Left colon (tissue), 2 donors: ENCODE measurements at regions not wholly inside any gene's neighbourhood (a gene's known extent, or its start where the extent isn't known, plus 50 kb on each side); places are given as distances from the start of the nearest gene placed in this dataset.

ENCODE experiments used
- ATAC-seq: fragments of 200-7000 bp; cut with Tn5 transposase; one replicate; pipeline ENCODE4 v1.9.1; 2020; ENCODE audit warnings: mild to moderate bottlenecking, moderate library complexity
- DNase-seq, 2 donors: peaks; one replicate each; pipeline ENCODE4 v3.0.0-alpha.2; 2020
- intact Hi-C, 2 donors: fragments of 100-400 bp; cut with DNase I in 1 of 2; cut with micrococcal nuclease in 1 of 2; formaldehyde crosslinking; loops; one replicate each; pipeline versions ENCODE4 v1.11.2 to v1.14.0; 2022; cut with DNase I, micrococcal nuclease
- donor health status: DM: no; HTN: no; CAD: no.
- donor health status: DM: yes; HTN: yes; CAD: no.

DNA sequence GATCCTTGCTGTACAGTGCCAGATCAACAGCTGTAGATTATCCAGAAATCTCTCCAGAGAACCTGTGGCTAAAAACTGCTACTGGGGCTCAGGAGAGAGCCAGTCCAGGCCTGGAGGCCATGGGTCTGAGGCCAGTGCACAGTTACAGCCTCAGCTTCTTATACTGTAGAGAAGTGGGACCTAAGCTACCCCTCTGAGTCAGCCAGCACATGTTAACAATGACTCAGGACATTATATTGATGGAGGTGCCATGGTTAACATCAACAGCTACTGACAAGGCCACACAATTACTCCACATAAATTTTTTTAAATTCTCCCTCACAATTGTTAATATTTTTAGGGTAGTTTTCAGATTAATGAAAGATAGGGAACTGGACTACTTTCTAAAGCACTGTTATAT lies 138.5 kb downstream of the RBM26 start:
- intact Hi-C loops = no loop called here
- ATAC-seq (no peak), DNase-seq (no peak)

DNA sequence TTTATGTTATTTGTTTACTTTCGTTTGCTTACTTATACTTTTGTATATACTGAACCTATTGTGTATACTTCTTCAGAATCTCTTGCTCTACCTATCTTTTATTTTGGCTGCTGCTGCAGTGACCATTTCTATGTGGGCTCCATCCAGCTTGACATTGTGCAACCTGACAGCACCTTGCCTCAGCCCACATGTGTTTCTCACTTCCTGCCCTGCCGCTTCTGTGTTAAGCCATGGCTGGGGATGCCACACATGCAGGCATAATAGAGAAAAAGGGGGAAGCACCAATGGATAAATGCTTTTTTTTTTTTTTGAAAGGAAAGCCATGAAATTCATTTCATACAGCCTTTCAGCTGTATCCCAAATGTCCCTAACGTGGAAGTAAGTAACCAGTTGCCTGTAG lies 147.6 kb downstream of the RBM26 start:
- no peak for ATAC-seq
- DNase-seq = no peak
- intact Hi-C loops = no loop called here

DNA sequence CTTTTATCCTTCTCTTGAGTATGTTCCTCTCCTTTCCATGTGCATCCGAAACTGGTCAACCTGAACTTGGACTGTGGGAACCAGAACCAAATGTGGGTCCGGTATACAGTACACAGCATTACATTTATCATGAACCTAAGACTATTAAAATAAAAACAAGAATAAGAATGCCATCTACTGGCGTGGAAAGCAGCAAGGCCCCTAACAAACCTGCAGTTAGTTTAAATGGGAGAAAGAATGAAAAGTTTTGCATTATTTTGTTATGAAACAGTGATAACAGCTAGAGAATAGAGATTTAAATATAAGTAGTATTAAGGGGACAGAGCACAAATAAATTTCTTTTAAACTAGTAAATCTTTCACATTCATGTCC lies 159.5 kb downstream of the RBM26 start:
- intact Hi-C loops = no loop called here
- ATAC-seq (no peak), DNase-seq (no peak)

DNA sequence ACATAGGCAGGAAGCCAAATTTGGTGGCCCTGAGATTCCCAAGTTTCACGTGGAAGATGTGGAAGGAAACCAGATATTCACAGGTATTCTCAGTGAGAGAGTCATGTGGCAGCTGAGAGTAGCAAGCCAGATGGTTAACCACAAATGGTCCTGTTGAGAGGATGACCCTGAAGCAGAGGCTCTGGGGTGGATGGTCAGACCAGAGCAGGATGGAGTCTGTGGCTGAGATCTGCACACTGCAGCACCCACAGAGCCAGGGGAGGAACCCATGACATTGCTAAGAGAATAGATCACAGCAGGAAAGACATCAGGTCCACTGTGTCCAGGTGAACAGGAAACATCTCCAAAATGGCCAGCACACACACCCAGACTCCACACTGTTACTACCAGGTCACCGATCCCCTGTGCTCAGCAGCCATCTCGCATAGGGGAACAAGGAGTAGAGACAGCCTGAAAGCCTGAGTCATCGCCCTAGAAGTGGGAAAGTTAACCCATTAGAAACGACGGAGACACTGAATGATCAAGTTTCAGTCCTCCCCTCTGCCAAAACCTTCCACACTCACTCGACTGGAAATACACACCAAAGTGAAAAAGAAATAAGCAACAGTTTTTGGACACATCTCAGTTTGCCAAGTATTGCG lies 160.0 kb downstream of the RBM26 start:
- intact Hi-C loops = no loop called here
- ATAC-seq = no peak

DNA sequence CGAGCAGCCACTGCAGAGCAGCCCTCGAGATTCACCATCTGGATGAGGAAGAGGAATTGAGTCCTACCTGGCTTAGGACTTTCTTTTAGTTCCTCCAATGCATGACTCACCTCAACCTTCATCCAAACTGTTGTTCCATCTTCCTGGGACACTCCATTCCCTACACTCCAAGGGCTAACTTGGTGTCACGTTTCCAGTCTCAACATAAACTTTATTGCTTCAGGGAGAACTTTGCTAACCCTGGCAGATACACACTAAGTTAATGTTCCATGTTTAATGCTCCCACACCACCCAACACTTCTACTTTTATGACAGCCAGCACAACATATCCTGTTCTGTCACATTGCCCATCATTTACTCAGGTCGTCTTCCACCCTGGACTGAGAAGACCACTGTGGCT lies 164.4 kb downstream of the RBM26 start:
- ATAC-seq (peak; percentile 98), DNase-seq (no peak)
- intact Hi-C loops = no loop called here

More for the DNA sequence above, 160.0 kb downstream of the RBM26 start:
- no peak for DNase-seq

DNA sequence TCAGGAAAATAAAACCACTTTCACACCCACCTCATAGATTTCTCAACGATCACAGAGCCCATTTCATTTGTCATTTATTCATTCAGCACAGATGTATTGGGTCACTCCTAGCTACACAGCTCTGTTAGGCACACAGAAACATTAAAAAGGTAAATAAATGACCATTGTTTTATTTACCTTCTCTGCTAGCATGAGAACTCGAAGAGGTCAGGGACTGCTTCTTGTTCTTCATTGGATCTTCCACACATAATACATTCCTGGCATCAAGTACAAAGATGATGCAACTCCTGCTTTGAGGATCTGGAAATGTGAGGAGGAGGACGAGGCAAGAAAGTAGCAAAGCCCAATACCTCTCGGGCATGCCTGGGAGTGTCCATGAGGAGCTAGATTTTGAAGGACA lies 168.1 kb downstream of the RBM26 start:
- DNase-seq = no peak
- intact Hi-C loops = no loop called here

DNA sequence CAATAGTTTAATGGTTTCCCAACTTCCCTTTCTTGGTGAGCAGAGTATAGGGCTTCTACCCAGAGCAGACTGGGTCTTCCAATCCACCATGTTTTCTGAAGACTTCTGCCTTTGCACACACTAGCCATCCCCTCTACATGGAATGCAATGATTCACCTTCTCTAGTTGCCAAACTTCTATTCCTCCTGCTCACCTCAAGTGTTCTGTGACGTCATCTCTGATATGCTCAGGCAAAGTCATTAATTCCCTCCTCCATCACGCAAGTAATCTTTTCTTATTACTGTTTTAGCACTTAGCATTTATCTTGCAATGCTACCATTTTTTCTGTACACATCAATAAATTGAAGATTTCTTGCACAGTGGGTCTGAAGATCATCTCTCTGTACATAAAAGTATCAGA lies 174.2 kb downstream of the RBM26 start:
- DNase-seq (no peak), ATAC-seq (no peak)
- intact Hi-C loops = no loop called here

More for the DNA sequence above, 168.1 kb downstream of the RBM26 start:
- ATAC-seq = no peak

DNA sequence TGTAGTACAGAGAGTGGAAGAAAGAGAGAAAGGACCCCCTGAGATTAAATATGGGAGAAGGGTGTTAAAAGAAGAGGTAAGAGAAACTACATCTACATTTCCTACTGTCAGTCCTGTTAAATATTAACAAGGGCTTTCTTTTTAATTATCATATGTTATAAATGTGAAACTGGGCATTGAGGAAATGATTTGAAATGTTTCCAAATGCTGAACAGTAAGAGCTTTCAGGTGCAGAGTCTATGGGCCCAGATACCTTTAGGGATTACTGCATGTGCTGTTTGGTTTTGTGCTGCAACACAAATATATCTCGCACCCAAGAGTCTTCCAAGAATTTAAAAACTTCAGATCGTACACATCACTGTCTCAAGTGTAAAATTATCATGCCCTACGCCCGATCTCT lies 176.3 kb downstream of the RBM26 start:
- peak; percentile 77 for ATAC-seq
- DNase-seq = no peak
- intact Hi-C loops = no loop called here

DNA sequence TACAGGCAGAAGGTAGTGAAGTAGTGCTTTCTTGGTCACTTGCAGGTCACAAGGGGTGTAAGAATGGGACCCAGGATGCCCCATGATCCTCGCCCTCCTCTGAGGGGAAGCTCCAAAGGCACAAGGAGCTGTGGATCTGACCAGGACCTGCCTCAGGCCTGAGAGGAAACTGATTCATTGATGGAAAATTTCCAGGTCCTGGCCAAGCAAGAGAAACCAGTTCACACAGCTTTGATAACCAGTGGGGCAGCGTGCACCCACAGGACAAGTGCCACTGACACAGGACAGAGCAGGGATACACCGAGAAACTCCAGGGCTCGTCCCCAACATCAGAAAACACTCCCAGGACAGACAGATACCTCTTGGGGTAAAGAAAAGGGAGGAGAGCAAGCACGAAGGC lies 177.1 kb downstream of the RBM26 start:
- DNase-seq = no peak
- intact Hi-C loops = no loop called here
- ATAC-seq = no peak

DNA sequence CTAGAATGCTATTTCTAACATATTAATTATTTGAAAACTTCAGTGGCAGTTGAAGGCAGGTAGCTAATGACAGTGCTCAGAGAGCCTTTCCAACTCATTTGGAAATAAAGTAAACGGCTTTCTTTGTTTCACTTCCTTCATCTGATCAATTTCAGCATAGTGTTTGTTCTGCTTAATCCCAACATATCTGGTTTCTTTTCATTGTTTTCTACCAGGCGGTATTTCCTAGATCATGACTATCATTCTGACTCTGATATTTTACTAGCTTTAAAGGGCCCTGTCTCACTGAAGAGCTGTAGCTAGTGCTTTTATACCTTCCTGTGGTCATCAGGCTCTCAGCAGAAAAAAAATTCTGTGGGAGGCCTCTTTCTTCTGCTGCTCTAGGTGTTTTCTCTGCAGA lies 178.6 kb downstream of the RBM26 start:
- DNase-seq (no peak), ATAC-seq (no peak)
- intact Hi-C loops = no loop called here

DNA sequence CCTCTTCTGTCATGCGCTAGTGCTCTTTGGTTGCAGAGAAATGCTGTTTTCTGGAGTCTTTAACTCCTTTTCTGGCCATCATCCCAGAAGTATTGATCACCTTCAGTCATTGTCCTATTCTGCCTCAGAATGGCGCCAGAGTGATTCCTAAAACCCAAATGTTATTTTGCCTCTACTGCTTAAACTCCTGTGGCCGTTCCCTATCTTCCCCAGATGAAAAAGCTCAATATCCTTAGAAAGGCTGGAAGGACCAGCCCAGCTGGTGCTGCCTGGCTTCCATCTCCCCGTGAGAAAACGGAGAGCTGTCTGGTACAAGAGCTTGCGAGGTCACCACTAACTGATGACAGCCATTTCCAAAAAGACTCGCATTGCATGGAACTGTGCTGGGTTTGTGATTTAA lies 179.1 kb downstream of the RBM26 start:
- no peak for ATAC-seq
- DNase-seq = no peak
- intact Hi-C loops = no loop called here

DNA sequence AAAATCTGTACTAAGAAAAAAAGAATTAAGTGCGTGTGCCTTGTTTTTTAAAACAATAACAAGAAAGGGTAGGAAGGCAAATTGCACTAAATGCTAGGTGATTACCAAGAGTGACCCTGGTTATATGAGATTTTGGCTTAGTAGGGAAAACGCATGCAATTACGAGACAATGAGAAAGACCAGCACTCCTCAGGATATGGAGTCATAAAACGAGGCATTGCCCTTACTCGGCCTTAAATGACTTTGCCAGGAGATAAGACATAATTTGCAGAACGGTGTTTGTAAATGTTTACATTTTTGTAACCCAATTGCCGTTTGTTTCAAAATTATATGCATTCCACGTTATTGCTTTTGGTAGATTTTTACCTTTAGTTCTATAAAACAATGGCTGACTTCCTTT lies 179.8 kb downstream of the RBM26 start:
- DNase-seq (no peak), ATAC-seq (peak; percentile 75)
- intact Hi-C loops = no loop called here

DNA sequence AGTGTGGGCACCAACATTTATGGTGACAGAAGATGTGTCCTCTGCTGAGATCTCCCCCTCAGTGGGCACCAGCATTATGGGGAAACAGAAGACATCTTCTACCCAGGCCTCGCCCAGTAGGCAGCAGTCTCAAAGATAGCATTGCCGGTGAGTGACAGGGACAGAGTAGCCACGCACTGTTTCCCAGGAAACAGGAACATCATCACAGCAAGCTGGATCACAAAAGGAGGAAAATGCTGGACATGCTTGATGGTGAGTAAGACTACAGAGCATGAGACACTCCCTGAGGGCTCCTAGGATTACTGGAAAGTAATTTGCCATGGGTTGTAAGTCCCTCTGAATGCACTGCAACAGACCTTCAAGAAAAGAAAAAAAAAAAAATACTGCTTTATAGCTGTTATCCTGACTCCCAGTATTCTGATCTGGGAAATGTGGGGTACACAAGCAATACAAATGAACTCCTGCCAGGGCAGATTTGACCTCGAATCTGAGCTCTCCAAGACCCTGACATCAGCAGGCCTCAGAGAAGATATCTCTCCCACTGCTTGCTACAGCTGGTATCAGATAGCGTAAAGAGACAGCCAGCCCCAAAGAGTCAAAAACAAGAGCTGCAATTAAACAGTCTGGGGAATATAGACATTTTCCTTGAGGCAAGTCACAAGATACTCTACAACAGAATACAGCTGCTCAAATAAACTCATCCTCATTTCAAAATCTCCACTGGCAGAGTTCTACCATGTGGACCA lies 180.4 kb downstream of the RBM26 start:
- DNase-seq (no peak), ATAC-seq (peak; percentile 28)
- intact Hi-C loops = no loop called here

DNA sequence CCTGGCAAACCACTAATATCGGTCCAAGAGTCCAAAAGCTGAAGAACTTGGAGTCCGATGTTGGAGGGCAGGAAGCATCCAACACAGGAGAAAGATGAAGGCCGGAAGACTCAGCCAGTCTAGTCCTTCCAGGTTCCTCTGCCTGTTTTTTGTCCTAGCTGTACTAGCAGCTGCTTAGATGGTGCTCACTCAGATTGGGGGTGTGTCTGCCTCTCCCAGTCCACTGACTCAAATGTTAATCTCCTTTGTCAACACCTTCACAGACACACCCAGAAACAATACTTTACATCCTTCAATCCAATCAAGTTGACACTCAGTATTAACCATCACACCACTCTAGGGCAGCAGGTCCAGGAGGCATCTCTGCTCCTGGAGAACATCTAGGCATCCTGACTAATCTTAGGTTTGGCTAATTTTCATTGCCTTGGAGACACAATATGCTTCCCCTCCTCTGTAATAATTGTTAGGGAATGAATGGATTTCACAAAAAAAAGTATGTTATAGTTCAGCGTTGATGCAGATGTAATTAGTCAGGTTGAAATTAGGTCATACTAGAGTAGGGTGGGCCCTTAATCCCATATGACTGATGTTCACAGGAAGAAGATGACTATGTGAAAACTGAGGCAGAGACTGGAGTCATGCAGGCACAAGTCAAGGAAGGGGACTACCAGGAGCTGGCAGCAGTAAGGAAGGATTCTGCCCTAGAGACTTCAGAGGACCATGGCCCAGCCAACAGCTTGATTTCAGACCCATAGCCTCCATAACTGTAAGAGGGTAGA lies 183.4 kb downstream of the RBM26 start:
- intact Hi-C loops = no loop called here
- DNase-seq (no peak), ATAC-seq (peak; percentile 53)

DNA sequence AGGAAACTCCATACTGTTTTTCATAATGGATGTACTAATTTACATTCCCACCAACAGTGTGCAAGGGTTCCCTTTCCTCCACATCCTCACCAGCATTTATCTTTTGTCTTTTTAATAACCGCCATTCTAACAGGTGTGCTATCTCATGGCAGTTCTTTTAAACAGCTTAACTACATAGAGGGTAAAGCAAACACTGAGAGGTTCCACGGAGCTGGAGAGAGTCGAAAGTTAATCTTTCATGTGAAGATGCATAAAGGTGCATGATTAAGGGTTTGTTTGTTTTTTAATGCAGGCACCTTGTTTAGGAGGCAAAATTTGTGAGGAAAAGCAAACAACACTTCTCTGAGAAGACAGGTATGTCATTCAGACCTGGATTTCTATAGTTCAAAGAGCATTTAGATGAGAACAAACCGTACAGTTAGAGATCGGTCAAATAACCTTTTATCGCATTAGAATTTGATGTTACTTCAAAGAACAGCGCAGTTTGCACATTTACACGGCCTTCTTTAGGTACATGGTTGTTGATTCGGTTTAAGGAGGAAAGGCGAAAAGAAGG lies 193.9 kb downstream of the RBM26 start:
- DNase-seq = no peak
- intact Hi-C loops = no loop called here
- peak; percentile 47 for ATAC-seq

DNA sequence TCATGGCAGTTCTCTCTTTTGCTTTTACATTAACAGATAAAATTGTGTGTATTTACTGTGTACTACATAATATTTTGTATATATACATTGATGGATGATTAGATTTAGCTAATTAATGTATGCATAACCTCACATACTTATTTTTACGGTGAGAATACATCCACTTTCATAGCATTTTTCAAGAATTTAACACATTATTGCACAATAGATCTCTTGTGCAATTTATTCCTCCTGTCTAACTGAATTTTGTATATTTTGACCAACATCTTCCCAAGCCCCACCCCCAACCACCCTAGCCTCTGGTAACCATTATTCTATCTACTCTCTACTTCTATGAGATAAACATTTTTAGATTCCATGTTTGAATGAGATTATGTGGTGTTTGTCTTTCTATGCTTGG lies 194.7 kb downstream of the RBM26 start:
- intact Hi-C loops = no loop called here
- ATAC-seq (no peak), DNase-seq (no peak)

DNA sequence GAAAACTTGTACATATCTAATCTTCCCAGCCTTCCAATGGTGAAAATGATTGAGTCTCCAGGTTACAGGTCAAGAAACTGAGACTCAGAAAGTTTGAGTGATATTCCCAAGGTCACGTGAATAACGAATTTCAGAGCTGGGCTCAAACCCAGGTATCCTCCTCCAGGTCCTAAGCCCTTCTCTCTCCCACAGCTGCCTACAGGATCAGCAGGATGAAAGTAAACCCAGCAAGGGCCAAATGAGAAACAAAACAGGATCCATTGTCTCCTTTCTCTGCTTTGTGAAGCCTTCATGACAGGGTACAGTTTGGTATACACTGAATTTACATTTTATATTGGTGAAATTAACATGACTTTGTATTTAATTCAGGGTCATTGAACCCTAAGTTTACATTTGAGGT lies 208.1 kb downstream of the RBM26 start:
- intact Hi-C loops = no loop called here
- no peak for DNase-seq
- ATAC-seq = no peak

DNA sequence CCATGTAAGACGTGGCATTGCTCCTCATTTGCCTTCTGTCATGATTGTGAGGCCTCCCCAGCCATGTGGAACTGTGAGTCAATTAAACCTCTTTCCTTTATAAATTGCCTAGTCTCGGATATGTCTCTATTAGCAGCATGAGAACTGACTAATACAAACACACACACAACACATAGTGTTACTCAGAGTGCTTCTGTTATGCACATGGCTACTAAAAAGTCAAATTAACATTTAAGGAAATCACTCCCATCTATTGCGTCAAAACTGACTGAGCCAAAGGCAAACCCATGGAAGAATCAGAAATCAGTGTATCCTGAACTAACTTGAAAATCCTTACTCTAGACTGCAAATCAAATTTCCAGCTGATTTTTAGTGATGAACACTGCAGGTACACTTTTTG lies 209.2 kb downstream of the RBM26 start:
- intact Hi-C loops = no loop called here
- ATAC-seq (no peak), DNase-seq (no peak)

DNA sequence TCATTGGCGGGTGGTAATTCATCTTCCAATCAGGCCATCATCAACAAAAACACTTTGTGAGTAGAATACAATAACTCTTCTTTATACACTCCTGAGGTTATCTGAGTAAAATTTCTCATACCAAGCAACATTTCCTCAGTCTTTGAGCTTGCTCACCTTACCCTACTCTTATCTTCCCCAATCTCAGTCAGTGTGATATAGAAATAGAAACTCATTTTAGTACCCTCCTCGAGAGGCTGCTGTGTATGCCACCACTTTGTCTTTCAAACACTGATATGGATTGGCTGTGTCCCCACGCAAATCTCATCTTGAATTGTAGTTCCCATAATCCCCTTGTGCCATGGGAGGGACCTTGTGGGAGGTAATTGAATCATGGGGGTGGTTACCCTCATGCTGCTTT lies 209.7 kb downstream of the RBM26 start:
- intact Hi-C loops = no loop called here
- ATAC-seq = no peak
- no peak for DNase-seq

DNA sequence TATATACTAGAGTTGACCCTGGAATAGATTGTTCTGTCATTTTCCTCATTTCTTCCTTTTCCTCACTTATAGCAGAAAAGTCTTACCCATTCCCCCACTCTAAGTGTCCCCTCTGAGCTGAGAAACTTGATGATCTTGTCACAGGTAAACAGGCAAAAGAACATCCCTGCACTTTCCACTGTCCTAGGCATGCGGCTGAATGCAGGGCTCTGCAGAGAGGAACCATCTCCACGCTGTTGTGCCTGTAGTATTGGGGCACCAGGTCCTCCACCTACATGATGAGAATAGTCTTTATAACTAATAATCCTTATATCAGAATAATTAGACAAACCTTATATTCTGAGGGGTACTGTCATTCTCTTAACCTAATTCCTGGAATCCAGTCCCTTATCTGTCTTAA lies 211.3 kb downstream of the RBM26 start:
- no peak for ATAC-seq
- intact Hi-C loops = no loop called here
- no peak for DNase-seq
